ENCODE measurements at regions not wholly inside any gene's neighbourhood (a gene's known extent, or its start where the extent isn't known, plus 50 kb on each side); places are given as distances from the start of the nearest gene placed in this dataset.

GRCh38 chr5:81914696-81915095 lies 57.1 kb upstream of the ATG10 start:
- no peak for DNase-seq (ENCODE audit: low read depth)

- no peak for DNase-seq (ENCODE audit: low read depth)
Measured at GRCh38 chr5:81912933-81913332, 58.9 kb upstream of the ATG10 start.

DNA sequence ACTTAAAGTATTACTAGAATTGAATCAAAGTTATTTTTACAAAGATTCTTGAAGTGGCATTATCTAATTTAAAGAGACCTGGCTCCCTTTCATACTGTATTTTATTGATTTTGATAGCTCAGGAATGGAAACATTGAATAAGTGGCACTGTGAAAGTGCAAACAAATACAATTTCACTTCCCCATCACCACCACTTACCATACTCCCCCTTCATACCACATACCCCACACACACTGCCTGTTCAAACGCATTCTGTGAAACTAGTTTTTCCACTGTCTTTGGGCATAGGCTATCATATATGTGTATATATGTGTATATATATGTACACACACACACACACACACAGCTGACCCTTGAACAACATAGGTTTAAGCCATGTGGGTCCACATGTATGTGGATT lies 62.1 kb upstream of the ATG10 start:
- DNase-seq (ENCODE audit: low read depth), result no peak

DNA sequence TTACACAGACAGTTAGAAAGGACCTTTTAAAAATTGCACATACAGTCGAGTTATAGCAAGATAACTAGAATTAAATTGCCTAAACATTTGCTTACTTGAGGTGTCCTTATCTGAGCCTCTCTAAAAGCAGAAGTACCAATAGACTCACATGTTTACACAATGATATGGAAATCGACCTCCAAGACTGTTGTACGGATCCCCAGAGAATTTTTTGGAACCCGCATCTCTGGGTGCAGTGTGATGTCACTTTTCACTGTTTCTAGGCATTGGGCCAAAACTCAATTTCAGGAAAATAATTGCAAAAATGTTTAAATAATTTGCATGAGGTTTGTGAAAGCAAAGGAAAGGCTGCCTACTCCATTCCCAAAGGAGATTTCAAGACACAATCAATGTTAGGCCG lies 63.1 kb upstream of the ATG10 start:
- no peak for DNase-seq (ENCODE audit: low read depth)

GRCh38 chr5:81908044-81908443 lies 63.8 kb upstream of the ATG10 start:
- DNase-seq (ENCODE audit: low read depth), result no peak

GRCh38 chr5:81907012-81907635 lies 64.7 kb upstream of the ATG10 start:
- DNase-seq (ENCODE audit: low read depth), result no peak

DNA sequence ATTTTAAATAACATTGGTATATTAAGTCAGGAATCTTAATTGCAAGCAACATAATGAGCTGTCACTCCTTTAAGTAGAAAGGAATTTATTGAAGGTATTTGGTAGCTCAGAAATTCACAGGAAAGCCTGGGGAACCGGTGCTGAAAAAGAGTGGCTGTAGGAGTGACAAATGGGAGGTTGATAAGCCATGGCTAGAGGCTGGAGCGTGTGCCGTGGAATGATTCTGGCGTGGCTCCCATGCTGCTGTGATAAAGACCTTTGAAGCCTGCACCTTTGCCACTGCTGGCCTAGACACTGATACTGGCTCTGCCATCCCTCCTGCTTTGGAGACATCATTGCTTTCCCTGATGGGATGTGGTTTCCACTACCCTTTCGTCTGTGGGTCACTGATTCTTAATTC lies 65.7 kb upstream of the ATG10 start:
- no peak for DNase-seq (ENCODE audit: low read depth)

DNA sequence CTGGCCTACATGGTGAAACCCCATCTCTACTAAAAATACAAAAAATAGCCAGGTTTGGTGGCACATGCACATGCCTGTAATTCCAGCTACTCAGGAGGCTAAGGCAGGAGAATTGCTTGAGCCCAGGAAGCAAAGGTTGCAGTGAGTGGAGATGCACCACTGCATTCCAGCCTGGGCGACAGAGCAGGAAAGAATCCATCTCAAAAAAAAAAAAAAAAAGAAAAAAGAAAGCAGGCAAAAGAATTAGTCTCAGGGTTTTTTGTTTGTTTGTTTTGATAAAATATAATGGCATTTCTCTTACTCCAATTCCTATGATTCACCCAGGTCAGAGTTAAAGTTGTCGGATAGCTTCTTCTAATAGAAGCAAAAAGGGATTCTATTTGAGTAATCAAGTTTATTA lies 67.0 kb upstream of the ATG10 start:
- no peak for DNase-seq (ENCODE audit: low read depth)

DNA sequence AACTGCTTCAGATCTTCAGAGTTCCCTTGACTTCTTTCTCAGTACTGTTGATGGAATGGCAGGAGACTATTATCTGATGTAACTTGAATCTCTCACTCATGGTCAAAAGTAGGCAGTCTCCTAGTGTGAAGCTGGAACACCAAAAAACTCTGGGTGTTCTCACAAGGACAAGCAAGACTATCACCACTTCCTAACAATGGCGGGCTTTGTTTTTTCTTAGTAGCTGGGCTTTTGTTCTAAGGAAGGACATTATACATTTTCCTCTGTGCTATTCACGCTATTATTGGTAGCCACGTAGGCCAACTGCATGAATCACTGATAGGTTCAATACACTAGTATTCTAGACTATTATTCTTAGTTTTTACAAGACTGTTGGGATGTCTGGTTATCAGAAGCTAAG lies 67.7 kb upstream of the ATG10 start:
- no peak for DNase-seq (ENCODE audit: low read depth)

DNA sequence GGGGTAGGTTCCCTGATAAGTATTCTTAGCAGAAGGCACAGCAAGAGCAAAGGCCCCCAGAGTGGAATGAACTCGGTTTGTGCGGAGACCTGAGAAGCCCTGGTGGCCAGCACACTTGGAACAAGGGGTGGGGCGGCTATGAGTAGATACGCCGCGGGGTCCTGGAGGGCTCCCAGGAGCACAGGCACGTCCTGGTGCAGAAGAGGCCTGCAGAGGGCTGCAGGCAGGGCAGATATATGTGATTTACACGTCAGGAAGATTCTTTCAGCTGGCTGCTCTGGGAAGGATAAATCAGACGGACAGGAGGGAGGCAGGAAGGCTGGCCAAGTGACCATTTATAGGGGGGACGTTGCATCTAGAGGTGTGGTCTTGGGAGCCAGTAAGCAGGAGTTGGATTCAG lies 70.2 kb upstream of the ATG10 start:
- no peak for DNase-seq (ENCODE audit: low read depth)

DNA sequence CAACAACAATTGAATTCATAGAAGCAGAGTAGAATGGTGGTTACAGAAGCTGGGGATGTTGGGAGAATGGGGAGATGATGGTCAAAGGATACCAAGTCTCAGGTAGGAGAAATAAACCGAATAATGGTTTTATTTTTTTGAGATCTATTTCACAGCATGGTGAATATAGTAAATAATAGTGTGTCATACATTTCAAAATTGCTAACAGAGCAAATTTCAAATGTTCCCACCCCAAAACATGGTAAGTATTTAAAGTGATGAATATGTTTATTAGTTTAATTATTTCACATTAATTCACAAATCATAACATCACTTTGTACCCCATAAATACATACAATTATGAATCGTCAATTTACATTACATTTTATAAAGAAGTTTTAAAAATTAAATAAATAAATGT lies 72.7 kb upstream of the ATG10 start:
- no peak for DNase-seq (ENCODE audit: low read depth)

DNA sequence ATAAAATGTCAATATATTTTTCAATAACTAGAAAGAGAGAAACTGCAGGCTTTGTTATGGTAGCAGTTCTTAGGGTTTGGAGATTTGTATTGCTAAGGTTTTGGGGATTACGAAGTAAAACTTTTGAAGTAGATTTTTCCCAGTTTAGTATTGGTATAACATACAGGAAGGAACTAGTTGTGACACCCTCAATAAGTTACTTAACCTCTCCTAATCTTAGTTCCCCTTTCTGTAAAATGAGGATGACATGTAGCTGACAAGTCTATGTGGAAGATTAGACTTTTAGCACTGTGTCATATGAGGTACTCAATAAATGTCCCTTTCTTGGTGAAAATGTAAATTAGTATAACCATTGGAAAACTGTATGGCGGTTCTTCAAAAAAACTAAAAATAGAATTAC lies 73.4 kb upstream of the ATG10 start:
- DNase-seq (ENCODE audit: low read depth), result no peak

GRCh38 chr5:81896764-81897163 lies 75.1 kb upstream of the ATG10 start:
- DNase-seq (ENCODE audit: low read depth), result no peak

- DNase-seq (ENCODE audit: low read depth), result no peak
Measured at GRCh38 chr5:81895307-81895706, 76.5 kb upstream of the ATG10 start.

- no peak for DNase-seq (ENCODE audit: low read depth)
Measured at GRCh38 chr5:81893961-81894360, 77.9 kb upstream of the ATG10 start.

DNA sequence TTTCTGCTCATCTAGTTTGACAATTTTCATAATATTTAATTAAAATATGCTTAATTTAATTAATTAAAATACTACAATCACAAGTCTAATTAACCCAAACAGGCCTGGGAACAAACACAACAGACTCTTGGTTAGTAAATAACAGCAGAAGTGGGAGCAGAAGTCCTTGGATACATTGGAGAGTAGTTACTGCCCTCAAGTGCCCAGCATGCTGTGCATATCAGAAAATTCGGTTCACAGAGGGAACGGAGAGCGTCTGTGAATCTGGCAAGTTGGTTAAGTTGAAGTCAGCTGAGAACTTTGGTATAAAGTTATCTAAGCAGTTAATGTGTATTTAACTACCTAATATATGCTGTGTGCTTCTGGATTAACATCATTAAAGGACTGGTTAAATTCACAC lies 87.0 kb upstream of the ATG10 start:
- DNase-seq (ENCODE audit: low read depth), result no peak

DNA sequence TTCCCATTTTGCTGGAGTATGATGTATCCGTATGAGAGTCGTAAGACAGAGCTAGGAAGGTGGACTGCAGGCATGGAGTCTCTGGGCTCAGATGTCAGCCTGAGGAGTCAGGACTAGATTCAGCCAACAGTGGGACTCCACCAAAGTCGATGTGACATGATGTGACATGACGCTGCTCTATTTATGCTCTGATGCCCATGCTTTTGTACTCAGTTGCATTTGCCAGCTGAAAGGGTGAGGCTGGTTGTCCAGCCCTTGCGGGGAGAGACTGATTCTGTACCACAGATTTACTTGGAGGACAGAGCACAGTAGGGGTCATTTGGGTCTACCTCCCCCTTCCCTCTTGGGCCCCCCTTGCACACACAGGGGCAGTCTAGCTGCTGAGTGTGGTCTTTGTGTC lies 88.5 kb upstream of the ATG10 start:
- DNase-seq (ENCODE audit: low read depth), result no peak

DNA sequence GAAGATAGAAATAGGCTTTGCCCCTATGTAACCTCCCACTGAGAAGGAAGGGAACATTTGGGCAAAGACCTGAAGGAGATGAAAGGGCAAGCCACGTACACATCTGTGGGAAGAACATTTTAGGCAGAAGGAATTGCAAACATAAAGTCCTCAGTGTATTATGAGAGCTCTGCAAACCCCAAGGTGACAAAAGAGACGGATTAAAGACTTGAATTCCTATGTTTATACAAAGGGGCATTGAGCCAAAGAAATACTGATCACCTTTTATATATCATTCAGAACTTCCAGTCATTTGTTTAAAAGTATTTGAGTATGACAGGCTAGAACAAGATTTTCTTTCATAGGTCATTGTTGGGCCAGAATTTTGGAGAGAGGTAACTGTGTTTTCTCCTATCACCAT lies 90.2 kb upstream of the ATG10 start:
- DNase-seq (ENCODE audit: low read depth), result no peak

GRCh38 chr5:81879936-81880335 lies 91.9 kb upstream of the ATG10 start:
- no peak for DNase-seq (ENCODE audit: low read depth)

- DNase-seq (ENCODE audit: low read depth), result no peak
Measured at GRCh38 chr5:81878333-81878732, 93.5 kb upstream of the ATG10 start.

DNA sequence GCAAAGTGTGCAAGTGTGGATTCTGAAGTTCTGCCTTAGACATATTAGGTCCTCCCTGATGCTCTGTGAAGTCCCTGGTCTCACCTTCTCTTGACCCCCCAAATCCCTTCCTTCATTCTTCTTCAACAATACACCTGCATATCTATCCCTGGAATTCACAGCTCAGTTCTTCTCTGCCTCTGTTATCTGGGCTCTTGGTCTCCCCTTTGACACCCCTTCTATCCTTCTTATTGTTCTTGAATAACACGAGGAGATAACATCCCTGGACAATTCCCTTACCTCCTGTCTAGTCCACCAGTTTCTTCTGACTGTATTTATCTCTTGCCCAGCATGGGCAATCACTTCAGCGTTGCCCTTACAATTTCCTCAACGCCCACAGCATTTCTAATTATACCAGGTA lies 104.8 kb upstream of the ATG10 start:
- DNase-seq (ENCODE audit: low read depth), result no peak

DNA sequence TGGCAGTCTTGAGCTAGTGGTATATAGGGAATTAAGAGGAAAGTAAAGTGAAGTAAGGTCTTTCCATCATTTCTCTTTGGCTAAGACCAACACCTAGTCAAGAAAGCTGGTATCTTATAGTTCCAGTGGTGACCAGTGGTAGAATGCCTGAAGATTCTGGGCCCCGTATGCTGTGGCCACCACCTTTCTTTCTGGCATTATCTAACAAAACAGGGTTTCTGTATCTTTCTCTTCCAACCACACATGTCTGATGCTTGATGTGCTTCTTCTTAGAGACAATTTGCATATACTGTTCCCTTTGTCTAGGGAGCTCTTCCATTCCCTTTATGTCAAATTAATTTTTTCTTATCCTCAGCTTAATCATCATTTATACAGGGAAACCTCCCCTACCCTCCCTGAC lies 109.9 kb upstream of the SSBP2 start:
- DNase-seq (ENCODE audit: low read depth), result no peak

DNA sequence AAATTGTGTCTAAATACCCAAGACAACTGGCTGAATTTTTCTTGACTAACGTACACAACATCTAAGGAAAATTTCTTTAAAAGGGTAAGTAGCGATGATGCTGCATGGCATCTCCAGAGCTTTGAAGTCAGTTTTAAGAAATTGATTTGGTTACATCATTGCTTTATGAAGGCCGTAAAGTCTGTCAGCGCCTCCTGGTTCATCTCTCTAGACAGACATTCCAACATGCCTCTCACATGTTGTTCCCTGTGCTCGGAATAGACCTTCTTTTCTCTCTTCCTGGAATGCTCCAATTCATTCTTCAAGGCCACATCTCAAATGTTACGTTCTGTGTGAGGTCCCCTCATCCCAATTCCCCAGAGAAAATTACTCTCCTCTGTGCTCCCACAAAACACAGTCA lies 108.7 kb upstream of the SSBP2 start:
- DNase-seq (ENCODE audit: low read depth), result no peak

Data from forelimb muscle (tissue), 1 donor.